Uterus (tissue), 3 donors: ENCODE measurements at regions not wholly inside any gene's neighbourhood (a gene's known extent, or its start where the extent isn't known, plus 50 kb on each side); places are given as distances from the start of the nearest gene placed in this dataset.

Experiments used
- DNase-seq, 2 donors: peaks; one replicate each; pipeline ENCODE4 v3.0.0-alpha.2; 2019 to 2020
- H3K27ac ChIP-seq, 2 donors: fragments of 200-600 bp; sonication (generic); 1 replicate in 1 of 2; 2 replicates in 1 of 2; pipeline ENCODE4 v1.5.1; 2016 to 2018
- H3K27me3 ChIP-seq, 2 donors: fragments of 200-600 bp; sonication (generic); one replicate each; pipeline ENCODE4 v1.5.1; 2018 to 2019; ENCODE audit warnings: control low read depth in 1 of 2
- H3K36me3 ChIP-seq, 2 donors: fragments of 200-600 bp; sonication (generic); one replicate each; pipeline ENCODE4 v1.5.1; 2019; ENCODE audit warnings: control low read depth in 1 of 2
- H3K4me1 ChIP-seq, 2 donors: fragments of 200-600 bp; sonication (generic); one replicate each; pipeline ENCODE4 v1.5.1; 2018 to 2019; ENCODE audit warnings: control low read depth in 1 of 2
- H3K4me3 ChIP-seq, 2 donors: fragments of 200-600 bp; sonication (generic); 1 replicate in 1 of 2; 2 replicates in 1 of 2; pipeline ENCODE4 v1.5.1; 2018 to 2019; ENCODE audit warnings: mild to moderate bottlenecking in 1 of 2
- H3K9me3 ChIP-seq, 2 donors: fragments of 200-600 bp; sonication (generic); one replicate each; pipeline ENCODE4 v1.5.1; 2019; ENCODE audit warnings: control low read depth in 1 of 2
- CTCF ChIP-seq, 4 experiments: fragments of 200-600 bp in 2 of 4; fragments of 450-650 bp in 2 of 4; sonication (generic) in 2 of 4; IDR thresholded peaks; one replicate each; pipeline ENCODE4 v1.5.1; 2016 to 2019; ENCODE audit warnings: antibody characterized with exemption in 4 of 4, mild to moderate bottlenecking in 2 of 4, moderate library complexity in 1 of 4
- POLR2A ChIP-seq, 2 donors: fragments of 450-650 bp; IDR thresholded peaks; one replicate each; pipeline ENCODE4 v1.6.1; 2016; ENCODE audit warnings: antibody characterized with exemption in 2 of 2, mild to moderate bottlenecking in 1 of 2, moderate library complexity in 1 of 2
- intact Hi-C: fragments of 100-400 bp; cut with DNase I; formaldehyde crosslinking; loops from one replicate; pipeline ENCODE4 v1.15.1; 2023; ENCODE audit warnings: low total_unique reads
- donor health status: DM: yes; HTN: yes; CAD: no.

GRCh38 chr9:107592424-107592823, 102.9 kb upstream of the KLF4 start:
- intact Hi-C loops: no loop called here
- no peaks in the 10 kb centered on the region for H3K9me3 ChIP-seq

GRCh38 chr9:107591781-107592180, 102.2 kb upstream of the KLF4 start:
- Histone ChIP-seq H3K27ac (no peak overlapping the region), H3K27me3 (no peaks in the 10 kb centered on the region), H3K9me3 (no peaks in the 10 kb centered on the region), H3K4me1 (no peaks in the 10 kb centered on the region), H3K36me3 (no peaks in the 10 kb centered on the region), H3K4me3 (no peak overlapping the region)
- no peak for DNase-seq
- TF ChIP-seq POLR2A (IDR thresholded peaks at IDR 0.05): no peak
- no peak for TF ChIP-seq CTCF (IDR thresholded peaks at IDR 0.05)
- intact Hi-C loops: no loop called here

More at GRCh38 chr9:107592424-107592823, 102.9 kb upstream of the KLF4 start:
- no peak overlapping the region for H3K4me3 ChIP-seq
- no peaks in the 10 kb centered on the region for H3K36me3 ChIP-seq
- TF ChIP-seq CTCF (IDR thresholded peaks at IDR 0.05) (no peak), POLR2A (IDR thresholded peaks at IDR 0.05) (no peak)
- no peaks in the 10 kb centered on the region for H3K4me1 ChIP-seq
- H3K27me3 ChIP-seq: no peaks in the 10 kb centered on the region
- no peak overlapping the region for H3K27ac ChIP-seq
- no peak for DNase-seq

- H3K9me3 ChIP-seq: no peaks in the 10 kb centered on the region
- no peak for TF ChIP-seq CTCF (IDR thresholded peaks at IDR 0.05)
- H3K27ac ChIP-seq: peak overlapping the region in 1 of 2 donors; percentile 64
- no peaks in the 10 kb centered on the region for H3K36me3 ChIP-seq
- no peaks in the 10 kb centered on the region for H3K27me3 ChIP-seq
- intact Hi-C loops: no loop called here
- H3K4me1 ChIP-seq: no peaks in the 10 kb centered on the region
- H3K4me3 ChIP-seq: no peak overlapping the region
- no peak for DNase-seq
These were observed 98.8 kb upstream of the KLF4 start for GRCh38 chr9:107588393-107588792.

- H3K9me3 ChIP-seq: no peaks in the 10 kb centered on the region
- no peaks in the 10 kb centered on the region for H3K36me3 ChIP-seq
- peak overlapping the region; percentile 35 to 64 for H3K27ac ChIP-seq
- intact Hi-C loops: no loop called here
- TF ChIP-seq CTCF (IDR thresholded peaks at IDR 0.05) (no peak), POLR2A (IDR thresholded peaks at IDR 0.05) (no peak)
- H3K4me3 ChIP-seq: no peak overlapping the region
- no peaks in the 10 kb centered on the region for H3K4me1 ChIP-seq
- DNase-seq: peak in 1 of 2 donors; percentile 68
- no peaks in the 10 kb centered on the region for H3K27me3 ChIP-seq
These were observed 97.8 kb upstream of the KLF4 start for GRCh38 chr9:107587191-107587963.

- H3K4me3 ChIP-seq: no peak overlapping the region
- no peaks in the 10 kb centered on the region for H3K36me3 ChIP-seq
- no peaks in the 10 kb centered on the region for H3K4me1 ChIP-seq
- no peaks in the 10 kb centered on the region for H3K27me3 ChIP-seq
- intact Hi-C loops: no loop called here
- TF ChIP-seq CTCF (IDR thresholded peaks at IDR 0.05) (no peak), POLR2A (IDR thresholded peaks at IDR 0.05) (no peak)
- peak overlapping the region in 1 of 2 donors; percentile 64 for H3K27ac ChIP-seq
- DNase-seq: no peak
- no peaks in the 10 kb centered on the region for H3K9me3 ChIP-seq
These were observed 96.9 kb upstream of the KLF4 start for GRCh38 chr9:107586493-107586892.
